ENCODE measurements at regions not wholly inside any gene's neighbourhood (a gene's known extent, or its start where the extent isn't known, plus 50 kb on each side); places are given as distances from the start of the nearest gene placed in this dataset.

DNA sequence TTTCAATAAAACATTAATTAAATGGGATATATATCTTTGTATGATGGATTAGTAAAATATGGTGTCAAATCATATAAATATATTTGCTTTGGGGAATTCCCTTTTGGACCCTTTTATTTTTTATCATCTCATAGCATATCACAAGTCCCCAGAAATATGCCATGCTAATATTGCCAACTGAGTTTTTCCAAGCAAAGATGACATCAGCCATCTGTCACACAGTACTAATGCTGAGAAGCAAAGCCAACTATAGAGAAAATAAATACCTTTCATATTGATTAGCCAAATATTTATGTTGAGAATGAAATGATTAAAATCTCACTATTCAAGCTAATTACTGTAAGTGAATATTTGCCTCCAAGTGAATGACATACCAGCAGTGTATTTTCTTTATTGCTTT is 575.3 kb downstream of the ETV1 start:
- TF ChIP-seq EZH2 (IDR thresholded peaks at IDR 0.05) (no peak), POLR2AphosphoS5 (IDR thresholded peaks at IDR 0.05; ENCODE audit: borderline replicate concordance, low read depth, low read length) (no peak)
